Mucosa of rectum (tissue), 2 donors: ENCODE measurements at regions not wholly inside any gene's neighbourhood (a gene's known extent, or its start where the extent isn't known, plus 50 kb on each side); places are given as distances from the start of the nearest gene placed in this dataset.
"Not testable (repeated sequence)": the region's sequence is repeated elsewhere in the genome, so short reads cannot be mapped to it uniquely, and the experiment has no call there.

ENCODE experiments used
- H3K27ac ChIP-seq, 2 donors: one replicate each; pipeline ENCODE4 v1.7.0; 2013; ENCODE audit warnings: inconsistent platforms in 2 of 2, low read depth in 2 of 2, low read length in 2 of 2
- H3K27me3 ChIP-seq, 2 donors: one replicate each; pipeline ENCODE4 v1.7.0; 2013; ENCODE audit warnings: low read length in 2 of 2; ENCODE audit not compliant: control insufficient read depth in 2 of 2, insufficient read depth in 2 of 2
- H3K36me3 ChIP-seq, 2 donors: one replicate each; pipeline ENCODE4 v1.7.0; 2013; ENCODE audit warnings: low read length in 2 of 2; ENCODE audit not compliant: control insufficient read depth in 2 of 2, insufficient read depth in 2 of 2
- H3K4me1 ChIP-seq, 2 donors: one replicate each; pipeline ENCODE4 v1.7.0; 2013; ENCODE audit warnings: low read length in 2 of 2, mild to moderate bottlenecking in 1 of 2; ENCODE audit not compliant: control insufficient read depth in 2 of 2, insufficient read depth in 2 of 2
- H3K4me3 ChIP-seq, 2 donors: one replicate each; pipeline ENCODE4 v1.7.0; 2013; ENCODE audit warnings: low read length in 2 of 2
- H3K9ac ChIP-seq, 2 donors: one replicate each; pipeline ENCODE4 v1.7.0; 2013; ENCODE audit warnings: low read length in 2 of 2, low read depth in 1 of 2, mild to moderate bottlenecking in 1 of 2
- H3K9me3 ChIP-seq, 2 donors: one replicate each; pipeline ENCODE4 v1.7.0; 2013; ENCODE audit warnings: low read length in 2 of 2; ENCODE audit not compliant: control insufficient read depth in 2 of 2
- donor health status: healthy.
- donor health status: Normal muscosa, but diverticular disease.

GRCh38 chr7:29749701-29750321, 56.5 kb upstream of the WIPF3 start:
- H3K9ac ChIP-seq = no peak overlapping the region
- no peak overlapping the region for H3K27ac ChIP-seq
- no peaks in the 10 kb centered on the region for H3K36me3 ChIP-seq
- H3K4me1 ChIP-seq = peaks cover 2 to 3% of the 10 kb centered on the region in 2 donors
- H3K9me3 ChIP-seq = no peaks in the 10 kb centered on the region
- H3K4me3 ChIP-seq = no peak overlapping the region
- no peaks in the 10 kb centered on the region for H3K27me3 ChIP-seq

- not testable (repeated sequence) for H3K27ac ChIP-seq, H3K4me1 ChIP-seq, H3K27me3 ChIP-seq, H3K9me3 ChIP-seq, H3K36me3 ChIP-seq, H3K4me3 ChIP-seq, H3K9ac ChIP-seq
These were observed 55.9 kb upstream of the WIPF3 start for GRCh38 chr7:29750373-29750940.

GRCh38 chr7:29751012-29751411, 55.3 kb upstream of the WIPF3 start:
- H3K9ac ChIP-seq, H3K27me3 ChIP-seq, H3K9me3 ChIP-seq, H3K27ac ChIP-seq, H3K4me1 ChIP-seq, H3K4me3 ChIP-seq, H3K36me3 ChIP-seq: not testable (repeated sequence)

- Histone ChIP-seq H3K27me3 (no peaks in the 10 kb centered on the region), H3K9me3 (no peaks in the 10 kb centered on the region), H3K27ac (no peak overlapping the region), H3K36me3 (no peaks in the 10 kb centered on the region), H3K4me1 (no peaks in the 10 kb centered on the region), H3K9ac (no peak overlapping the region), H3K4me3 (no peak overlapping the region)
These were observed 51.3 kb upstream of the WIPF3 start for GRCh38 chr7:29754874-29755490.
